ENCODE measurements at regions not wholly inside any gene's neighbourhood (a gene's known extent, or its start where the extent isn't known, plus 50 kb on each side); places are given as distances from the start of the nearest gene placed in this dataset.

DNA sequence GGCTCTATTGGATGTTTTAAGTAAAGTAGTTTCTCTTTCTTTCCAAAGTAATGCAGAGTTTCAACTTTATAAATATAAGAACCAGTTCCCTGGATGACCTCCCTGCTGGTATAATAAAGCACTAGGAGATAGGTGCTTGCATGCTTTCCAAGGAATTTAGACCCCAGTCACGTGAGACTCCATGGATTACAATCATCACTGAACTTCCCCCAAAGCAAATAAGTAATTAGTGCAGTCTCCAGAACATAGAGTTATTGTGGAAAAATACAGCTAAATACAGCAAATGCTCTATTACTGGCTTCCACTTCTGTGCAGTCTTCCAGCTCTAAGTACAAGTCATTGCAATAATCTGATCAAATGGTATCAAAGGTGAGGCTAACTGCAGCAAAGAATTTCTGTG lies 220.2 kb upstream of the STEAP1 start:
- TF ChIP-seq POLR2A (IDR thresholded peaks at IDR 0.05), result no peak
- TF ChIP-seq, protein P1, sequence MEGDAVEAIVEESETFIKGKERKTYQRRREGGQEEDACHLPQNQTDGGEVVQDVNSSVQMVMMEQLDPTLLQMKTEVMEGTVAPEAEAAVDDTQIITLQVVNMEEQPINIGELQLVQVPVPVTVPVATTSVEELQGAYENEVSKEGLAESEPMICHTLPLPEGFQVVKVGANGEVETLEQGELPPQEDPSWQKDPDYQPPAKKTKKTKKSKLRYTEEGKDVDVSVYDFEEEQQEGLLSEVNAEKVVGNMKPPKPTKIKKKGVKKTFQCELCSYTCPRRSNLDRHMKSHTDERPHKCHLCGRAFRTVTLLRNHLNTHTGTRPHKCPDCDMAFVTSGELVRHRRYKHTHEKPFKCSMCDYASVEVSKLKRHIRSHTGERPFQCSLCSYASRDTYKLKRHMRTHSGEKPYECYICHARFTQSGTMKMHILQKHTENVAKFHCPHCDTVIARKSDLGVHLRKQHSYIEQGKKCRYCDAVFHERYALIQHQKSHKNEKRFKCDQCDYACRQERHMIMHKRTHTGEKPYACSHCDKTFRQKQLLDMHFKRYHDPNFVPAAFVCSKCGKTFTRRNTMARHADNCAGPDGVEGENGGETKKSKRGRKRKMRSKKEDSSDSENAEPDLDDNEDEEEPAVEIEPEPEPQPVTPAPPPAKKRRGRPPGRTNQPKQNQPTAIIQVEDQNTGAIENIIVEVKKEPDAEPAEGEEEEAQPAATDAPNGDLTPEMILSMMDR (IDR thresholded peaks at IDR 0.05), result no peak
